DLD1 (cell line): ENCODE measurements at regions not wholly inside any gene's neighbourhood (a gene's known extent, or its start where the extent isn't known, plus 50 kb on each side); places are given as distances from the start of the nearest gene placed in this dataset.

Experiments
- in situ Hi-C: cut with HindIII; loops from 2 replicates; pipeline ENCODE4 v1.10.0; 2017; ENCODE audit warnings: low sequenced_read_pairs

DNA sequence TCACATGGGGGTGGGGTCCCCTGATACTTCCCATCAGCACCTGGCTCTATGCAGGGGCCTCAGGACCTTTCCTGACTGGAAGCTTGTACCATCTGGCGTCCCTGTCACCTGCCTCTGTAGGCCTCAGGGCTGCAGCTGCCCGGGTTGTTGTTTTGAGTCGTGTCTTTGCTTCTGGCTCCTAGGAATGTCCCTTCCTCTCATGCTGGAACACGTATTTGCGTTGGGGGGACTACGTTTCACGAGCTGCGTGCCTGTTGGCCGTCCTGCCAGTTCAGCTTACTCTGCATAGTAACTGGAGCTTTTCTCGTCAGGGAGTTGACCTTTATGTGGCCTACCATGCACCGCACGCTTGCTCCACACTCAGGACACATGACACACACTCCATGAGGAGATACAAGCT, 54.9 kb upstream of the IRX4 start:
- in situ Hi-C loops: no loop called here

DNA sequence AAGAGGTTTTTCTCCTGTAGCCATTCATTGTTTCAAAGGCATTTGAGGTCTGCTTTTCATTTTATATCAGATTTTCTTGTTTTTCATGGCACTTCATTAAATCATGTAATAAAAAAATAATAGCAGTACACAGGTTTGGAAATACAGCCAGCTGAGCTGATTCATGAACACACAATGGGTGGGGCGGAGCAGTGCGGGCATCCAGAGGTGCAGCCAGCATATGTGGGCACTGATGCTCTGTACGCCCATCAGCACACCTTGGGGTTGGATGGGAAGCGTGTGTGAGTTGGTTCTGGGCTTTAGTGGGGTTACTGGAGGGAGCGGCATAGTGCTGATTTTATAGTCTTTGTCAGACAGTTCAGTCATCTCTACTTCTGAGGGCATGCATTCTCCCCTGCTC, 54.2 kb upstream of the IRX4 start:
- in situ Hi-C loops: no loop called here

DNA sequence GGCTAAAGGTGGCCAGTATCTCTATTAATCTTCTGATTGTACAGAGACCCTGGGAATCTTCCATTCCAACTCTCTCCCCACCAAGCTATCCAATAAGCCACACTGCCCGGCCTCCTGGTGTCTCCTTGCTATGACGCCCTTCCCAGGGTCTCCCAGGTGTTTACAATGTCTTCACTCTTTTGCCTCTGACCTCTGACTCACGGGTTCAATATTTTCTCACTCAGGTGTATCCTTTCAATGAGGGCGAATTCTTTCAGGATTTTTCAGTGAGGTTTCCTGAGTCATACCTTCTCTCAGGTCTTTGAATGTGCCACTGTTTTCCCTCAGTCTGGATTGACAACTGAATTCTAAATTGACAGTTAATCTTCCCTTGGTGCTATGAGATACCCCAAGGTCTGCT, 53.7 kb upstream of the IRX4 start:
- in situ Hi-C loops: no loop called here

DNA sequence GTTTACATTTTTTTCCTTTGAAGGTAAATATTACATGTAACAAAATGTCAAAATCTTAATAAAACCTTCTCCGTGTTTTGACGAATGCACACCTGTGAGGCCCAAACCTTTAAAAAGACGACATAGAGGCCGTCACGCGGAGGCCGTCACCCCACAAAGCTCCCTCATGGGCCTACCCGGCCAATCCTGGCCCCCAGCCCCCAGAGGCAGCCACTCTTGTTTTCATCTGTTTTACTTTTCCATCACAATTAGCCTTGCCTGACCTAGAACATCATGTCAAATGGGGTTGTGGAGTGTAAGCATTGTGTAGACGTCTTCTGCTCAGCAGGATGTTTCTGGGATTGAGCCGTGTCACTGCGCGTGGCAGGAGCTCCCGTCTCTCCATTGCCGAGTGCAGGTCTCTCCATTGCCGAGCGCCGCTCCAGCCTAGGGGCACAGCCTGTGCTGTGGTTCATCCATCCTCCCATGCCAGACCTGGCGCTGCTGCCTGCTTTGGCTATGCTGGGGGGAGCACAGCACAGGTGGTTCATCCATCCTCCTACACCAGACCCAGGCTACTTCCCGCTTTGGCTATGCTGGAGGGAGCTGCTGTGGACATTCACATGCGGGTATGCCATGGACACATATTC, 52.2 kb upstream of the IRX4 start:
- in situ Hi-C loops: no loop called here

DNA sequence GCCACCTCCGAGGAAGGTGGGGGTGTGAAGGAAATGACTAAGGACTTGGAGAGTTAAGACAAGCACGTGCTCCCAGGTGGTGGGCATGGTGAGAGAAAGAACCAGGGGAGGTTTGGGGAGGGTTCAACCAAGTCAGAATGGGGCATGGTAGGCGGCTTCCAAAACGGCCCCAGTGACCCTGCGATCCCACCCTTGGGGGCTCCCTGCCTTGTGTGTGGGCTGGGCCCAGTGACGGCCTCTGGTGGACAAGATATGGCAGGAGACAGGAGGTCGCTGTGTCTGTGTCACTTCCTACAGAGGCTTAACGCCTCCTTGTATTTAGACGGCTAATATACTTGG, 51.3 kb upstream of the IRX4 start:
- in situ Hi-C loops: no loop called here

GRCh38 chr5:1933364-1934055, 50.8 kb upstream of the IRX4 start:
- in situ Hi-C loops: no loop called here
